Muscle layer of duodenum (tissue), 2 donors: ENCODE measurements at regions not wholly inside any gene's neighbourhood (a gene's known extent, or its start where the extent isn't known, plus 50 kb on each side); places are given as distances from the start of the nearest gene placed in this dataset.

Experiments used
- H3K27ac ChIP-seq: one replicate; pipeline ENCODE4 v1.7.0; 2013; ENCODE audit warnings: mild to moderate bottlenecking, low read length
- H3K27me3 ChIP-seq: one replicate; pipeline ENCODE4 v1.7.0; 2013; ENCODE audit warnings: low read depth, mild to moderate bottlenecking, control low read depth, low read length
- H3K36me3 ChIP-seq, 2 donors: one replicate each; pipeline ENCODE4 v1.7.0; 2013; ENCODE audit warnings: low read length in 2 of 2, control low read depth in 1 of 2, mild to moderate bottlenecking in 1 of 2; ENCODE audit not compliant: insufficient read depth in 2 of 2, control insufficient read depth in 1 of 2
- H3K4me1 ChIP-seq, 2 donors: one replicate each; pipeline ENCODE4 v1.7.0; 2013; ENCODE audit warnings: low read length in 2 of 2, mild to moderate bottlenecking in 2 of 2, control low read depth in 1 of 2, moderate library complexity in 1 of 2; ENCODE audit not compliant: insufficient read depth in 2 of 2, control insufficient read depth in 1 of 2
- H3K4me3 ChIP-seq, 2 donors: one replicate each; pipeline ENCODE4 v1.7.0; 2013; ENCODE audit warnings: low read length in 2 of 2, low read depth in 1 of 2, mild to moderate bottlenecking in 1 of 2
- H3K9me3 ChIP-seq, 2 donors: one replicate each; pipeline ENCODE4 v1.7.0; 2013; ENCODE audit warnings: low read length in 2 of 2, control low read depth in 1 of 2, mild to moderate bottlenecking in 1 of 2; ENCODE audit not compliant: control insufficient read depth in 1 of 2
- donor health status: healthy.

DNA sequence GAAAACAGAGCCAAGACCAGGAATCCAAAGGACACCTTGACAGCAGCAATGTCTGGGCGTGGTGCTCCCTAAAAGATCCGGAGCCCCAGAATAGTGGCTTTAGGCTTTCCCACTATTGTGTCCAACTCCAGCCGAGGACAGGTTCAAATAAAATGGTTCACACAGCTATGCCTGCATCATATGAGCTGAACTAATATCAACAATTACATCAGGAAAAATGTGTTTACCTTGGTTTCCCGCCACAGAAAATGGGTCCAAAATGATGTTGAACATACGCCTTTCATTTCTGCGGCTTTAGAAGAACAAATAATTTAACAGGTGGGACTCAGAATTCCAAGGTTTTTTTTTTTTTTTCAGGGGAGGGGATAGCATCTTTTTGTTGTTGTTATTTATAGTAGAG is 93.6 kb downstream of the OSR1 start:
- Histone ChIP-seq H3K9me3 (no peaks in the 10 kb centered on the region), H3K36me3 (no peaks in the 10 kb centered on the region), H3K27ac (no peak overlapping the region), H3K4me1 (no peaks in the 10 kb centered on the region), H3K4me3 (no peak overlapping the region), H3K27me3 (no peaks in the 10 kb centered on the region)

- Histone ChIP-seq H3K36me3 (no peaks in the 10 kb centered on the region), H3K27me3 (no peaks in the 10 kb centered on the region), H3K4me1 (no peaks in the 10 kb centered on the region), H3K27ac (no peak overlapping the region), H3K9me3 (no peaks in the 10 kb centered on the region), H3K4me3 (no peak overlapping the region)
These were observed 96.3 kb downstream of the OSR1 start for GRCh38 chr2:19262150-19262549.

DNA sequence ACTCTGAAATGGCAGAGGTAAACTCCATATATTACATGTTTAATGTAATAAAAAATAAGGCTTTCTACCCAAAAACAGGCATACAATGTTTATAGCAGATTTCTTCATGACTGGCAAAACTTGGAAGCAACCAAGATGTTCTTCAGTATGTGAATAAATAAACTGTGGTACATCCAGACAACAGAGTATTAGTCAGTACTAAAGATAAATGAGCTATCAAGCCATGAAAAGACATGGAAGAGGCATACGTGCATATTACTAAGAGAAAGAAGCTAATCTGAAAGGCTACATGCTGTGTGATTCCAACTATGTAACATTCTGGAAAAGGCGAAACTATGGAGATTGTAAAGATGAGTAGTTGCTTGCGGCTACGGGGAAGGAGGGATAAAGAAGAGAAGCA is 97.4 kb downstream of the OSR1 start:
- H3K36me3 ChIP-seq: no peaks in the 10 kb centered on the region
- H3K9me3 ChIP-seq: no peaks in the 10 kb centered on the region
- no peak overlapping the region for H3K27ac ChIP-seq
- H3K4me3 ChIP-seq: no peak overlapping the region
- H3K27me3 ChIP-seq: no peaks in the 10 kb centered on the region
- no peaks in the 10 kb centered on the region for H3K4me1 ChIP-seq

DNA sequence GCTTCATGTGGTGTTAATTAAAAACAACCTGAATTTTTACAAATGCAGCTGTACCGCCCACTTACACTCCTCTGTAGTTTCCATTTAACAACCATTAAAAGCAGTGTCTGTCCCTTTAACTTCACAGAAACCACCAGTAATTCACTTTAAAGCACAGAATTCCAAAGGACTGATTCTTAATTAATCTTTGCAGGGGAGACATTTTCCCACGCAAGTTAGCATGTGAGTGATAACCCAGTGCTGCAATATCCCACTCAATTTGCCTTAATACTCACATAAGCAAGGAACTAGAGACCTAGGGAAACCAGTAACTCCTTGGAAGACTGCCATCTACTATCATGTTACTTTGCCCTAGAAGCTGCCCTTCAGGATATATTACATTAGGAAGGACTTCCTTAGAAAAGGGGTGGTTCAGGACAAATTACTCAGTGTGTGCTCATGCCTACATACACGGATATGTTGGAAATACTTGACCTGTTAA is 102.3 kb downstream of the OSR1 start:
- H3K4me3 ChIP-seq: no peak overlapping the region
- no peaks in the 10 kb centered on the region for H3K27me3 ChIP-seq
- H3K36me3 ChIP-seq: no peaks in the 10 kb centered on the region
- H3K9me3 ChIP-seq: no peaks in the 10 kb centered on the region
- H3K27ac ChIP-seq: no peak overlapping the region
- H3K4me1 ChIP-seq: no peaks in the 10 kb centered on the region

- Histone ChIP-seq H3K36me3 (no peaks in the 10 kb centered on the region), H3K27ac (no peak overlapping the region), H3K4me1 (no peaks in the 10 kb centered on the region), H3K9me3 (no peaks in the 10 kb centered on the region), H3K4me3 (no peak overlapping the region), H3K27me3 (no peaks in the 10 kb centered on the region)
These were observed 102.9 kb downstream of the OSR1 start for GRCh38 chr2:19255481-19255880.

GRCh38 chr2:19251554-19251953 is 106.9 kb downstream of the OSR1 start:
- H3K27ac ChIP-seq: no peak overlapping the region

GRCh38 chr2:19250906-19251305 is 107.5 kb downstream of the OSR1 start:
- no peaks in the 10 kb centered on the region for H3K27me3 ChIP-seq
- H3K27ac ChIP-seq: no peak overlapping the region
- H3K4me1 ChIP-seq: no peaks in the 10 kb centered on the region
- no peak overlapping the region for H3K4me3 ChIP-seq
- no peaks in the 10 kb centered on the region for H3K36me3 ChIP-seq
- no peaks in the 10 kb centered on the region for H3K9me3 ChIP-seq

More at GRCh38 chr2:19251554-19251953, 106.9 kb downstream of the OSR1 start:
- no peaks in the 10 kb centered on the region for H3K27me3 ChIP-seq
- H3K4me1 ChIP-seq: no peaks in the 10 kb centered on the region
- H3K9me3 ChIP-seq: no peaks in the 10 kb centered on the region
- no peaks in the 10 kb centered on the region for H3K36me3 ChIP-seq
- H3K4me3 ChIP-seq: no peak overlapping the region

DNA sequence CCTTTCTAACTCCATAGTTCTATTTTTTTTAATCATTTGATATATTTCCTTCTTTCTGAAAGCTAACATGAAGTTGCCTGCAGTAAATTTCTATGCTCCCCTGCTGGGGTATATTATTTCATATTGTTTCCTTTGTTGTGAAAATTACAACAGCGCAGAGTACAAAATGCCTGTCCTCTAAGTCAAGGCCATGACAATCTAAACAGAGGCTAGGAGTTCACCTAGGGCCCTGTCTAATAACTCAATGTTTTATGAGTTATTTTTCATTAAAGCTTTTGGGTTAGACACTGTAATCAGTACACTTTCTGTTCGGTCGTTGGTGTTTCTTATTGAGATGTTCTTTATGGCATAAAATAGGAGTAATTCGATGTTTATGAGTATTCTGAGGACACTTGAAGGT is 111.2 kb downstream of the OSR1 start:
- H3K4me3 ChIP-seq: no peak overlapping the region
- H3K27ac ChIP-seq: no peak overlapping the region
- no peaks in the 10 kb centered on the region for H3K4me1 ChIP-seq
- H3K27me3 ChIP-seq: no peaks in the 10 kb centered on the region
- no peaks in the 10 kb centered on the region for H3K9me3 ChIP-seq
- no peaks in the 10 kb centered on the region for H3K36me3 ChIP-seq

DNA sequence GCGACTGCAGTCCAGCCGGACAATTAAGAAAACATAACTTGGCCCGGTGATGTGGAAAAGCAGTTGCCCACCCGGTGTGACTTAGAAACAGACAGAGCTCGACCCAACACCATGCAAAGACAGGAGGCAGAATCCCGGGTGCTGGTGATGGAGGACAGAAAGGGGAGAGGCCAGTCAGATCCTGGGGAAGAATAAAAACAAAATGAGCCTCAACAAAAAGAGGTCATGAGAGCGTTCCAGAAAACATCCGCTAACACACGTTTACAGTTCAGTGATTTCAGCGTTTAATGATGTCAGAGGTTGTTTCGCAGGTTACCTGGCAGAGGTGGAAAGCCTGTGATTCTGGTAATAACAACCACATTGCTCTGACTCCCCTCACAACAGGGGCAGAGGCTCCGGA is 111.9 kb downstream of the OSR1 start:
- H3K27me3 ChIP-seq: no peaks in the 10 kb centered on the region
- no peak overlapping the region for H3K4me3 ChIP-seq
- no peaks in the 10 kb centered on the region for H3K9me3 ChIP-seq
- no peaks in the 10 kb centered on the region for H3K36me3 ChIP-seq
- H3K27ac ChIP-seq: no peak overlapping the region
- no peaks in the 10 kb centered on the region for H3K4me1 ChIP-seq

DNA sequence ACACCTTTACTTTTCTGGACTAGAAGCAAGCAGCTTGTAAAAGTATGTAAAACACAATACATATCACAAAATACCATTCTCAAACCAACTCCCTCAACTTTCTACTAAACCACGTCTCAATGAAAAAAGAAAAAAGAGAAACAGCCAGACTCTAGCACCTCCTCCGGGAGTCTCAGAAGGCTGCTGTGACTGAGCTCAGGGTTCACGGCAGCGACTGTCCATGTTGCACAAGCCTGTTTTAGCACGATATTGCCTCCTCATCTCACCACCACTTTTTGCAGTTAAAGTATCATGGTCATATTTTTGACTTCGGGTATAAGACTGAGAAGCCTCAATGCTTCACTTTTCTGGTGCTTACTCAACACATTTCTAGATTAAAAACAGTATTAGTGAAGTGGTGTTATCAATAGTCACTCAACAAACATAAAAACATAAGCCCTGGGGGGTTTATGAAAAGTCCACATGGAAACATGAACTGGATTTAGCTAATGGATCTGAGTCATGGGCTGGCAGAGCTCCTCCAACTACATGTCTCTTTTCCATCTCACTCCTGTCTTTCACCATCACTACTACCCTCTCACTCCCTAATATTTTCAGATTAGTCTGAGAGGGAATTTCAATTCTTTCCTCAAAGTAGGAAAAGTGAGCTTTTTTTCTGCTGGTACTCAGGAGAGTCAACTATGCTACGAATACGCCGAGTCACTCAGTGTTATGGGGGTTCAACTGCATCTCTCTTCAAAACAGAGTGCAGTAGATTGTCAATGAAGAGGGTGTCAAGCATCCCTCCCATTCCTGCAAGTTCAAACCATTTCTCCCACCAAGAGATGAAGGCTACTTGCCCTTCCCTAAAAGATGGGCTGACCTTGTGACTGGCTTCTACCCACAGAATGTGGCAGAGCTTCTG is 113.7 kb downstream of the OSR1 start:
- no peaks in the 10 kb centered on the region for H3K27me3 ChIP-seq
- no peak overlapping the region for H3K27ac ChIP-seq
- H3K4me3 ChIP-seq: no peak overlapping the region
- no peaks in the 10 kb centered on the region for H3K4me1 ChIP-seq
- no peaks in the 10 kb centered on the region for H3K9me3 ChIP-seq
- no peaks in the 10 kb centered on the region for H3K36me3 ChIP-seq

GRCh38 chr2:19238440-19239060 is 119.9 kb downstream of the OSR1 start:
- H3K36me3 ChIP-seq: no peaks in the 10 kb centered on the region
- H3K27ac ChIP-seq: no peak overlapping the region
- H3K4me3 ChIP-seq: no peak overlapping the region
- H3K4me1 ChIP-seq: no peaks in the 10 kb centered on the region
- H3K27me3 ChIP-seq: no peaks in the 10 kb centered on the region
- H3K9me3 ChIP-seq: no peaks in the 10 kb centered on the region
